Testis (tissue), 2 donors: ENCODE measurements at regions not wholly inside any gene's neighbourhood (a gene's known extent, or its start where the extent isn't known, plus 50 kb on each side); places are given as distances from the start of the nearest gene placed in this dataset.

ENCODE experiments used
- POLR2A ChIP-seq: fragments of 450-650 bp; IDR thresholded peaks from one replicate; pipeline ENCODE4 v1.6.1; 2017; ENCODE audit warnings: antibody characterized with exemption, mild to moderate bottlenecking, moderate library complexity
- TF ChIP-seq, protein P1 (sequence below), 3 experiments: fragments of 450-650 bp in 2 of 3; fragments of 200-600 bp in 1 of 3; sonication (generic) in 1 of 3; IDR thresholded peaks; one replicate each; pipeline ENCODE4 v1.5.1; 2016 to 2019; ENCODE audit warnings: antibody characterized with exemption in 3 of 3, mild to moderate bottlenecking in 2 of 3, moderate library complexity in 1 of 3

DNA sequence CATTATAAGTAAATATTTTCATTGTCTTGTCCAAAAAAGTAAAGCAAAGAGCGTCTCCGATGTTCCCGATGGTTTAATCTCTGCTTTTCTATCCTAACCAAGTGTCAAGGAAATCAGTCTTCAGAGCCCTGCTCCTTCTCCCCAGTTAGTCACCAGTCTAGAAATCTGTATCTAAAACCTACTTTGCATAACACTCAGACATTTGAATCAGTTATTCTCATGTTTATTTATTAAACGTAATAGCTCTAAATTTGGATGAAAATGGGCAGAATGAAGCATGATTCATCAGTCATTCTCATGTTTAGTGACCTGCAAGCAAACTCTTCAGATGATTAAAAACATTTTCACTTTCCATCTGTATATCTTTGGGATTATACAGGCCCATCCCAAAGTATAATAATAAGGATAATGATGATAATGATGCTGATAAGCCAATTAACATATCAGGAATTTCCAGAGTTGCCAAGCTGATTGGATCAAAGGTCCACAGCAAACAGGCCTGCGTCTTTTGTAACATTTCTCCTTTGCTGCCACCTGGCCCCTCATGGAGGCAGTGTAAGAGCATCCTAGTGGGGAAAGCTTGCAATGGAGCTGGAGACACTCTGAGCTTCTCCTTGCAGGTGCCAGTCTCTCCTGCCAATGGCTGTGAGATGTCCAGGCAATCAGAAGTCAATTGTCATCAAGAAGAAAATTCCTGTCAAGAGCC is 273.9 kb downstream of the IGSF11 start:
- TF ChIP-seq, protein P1, sequence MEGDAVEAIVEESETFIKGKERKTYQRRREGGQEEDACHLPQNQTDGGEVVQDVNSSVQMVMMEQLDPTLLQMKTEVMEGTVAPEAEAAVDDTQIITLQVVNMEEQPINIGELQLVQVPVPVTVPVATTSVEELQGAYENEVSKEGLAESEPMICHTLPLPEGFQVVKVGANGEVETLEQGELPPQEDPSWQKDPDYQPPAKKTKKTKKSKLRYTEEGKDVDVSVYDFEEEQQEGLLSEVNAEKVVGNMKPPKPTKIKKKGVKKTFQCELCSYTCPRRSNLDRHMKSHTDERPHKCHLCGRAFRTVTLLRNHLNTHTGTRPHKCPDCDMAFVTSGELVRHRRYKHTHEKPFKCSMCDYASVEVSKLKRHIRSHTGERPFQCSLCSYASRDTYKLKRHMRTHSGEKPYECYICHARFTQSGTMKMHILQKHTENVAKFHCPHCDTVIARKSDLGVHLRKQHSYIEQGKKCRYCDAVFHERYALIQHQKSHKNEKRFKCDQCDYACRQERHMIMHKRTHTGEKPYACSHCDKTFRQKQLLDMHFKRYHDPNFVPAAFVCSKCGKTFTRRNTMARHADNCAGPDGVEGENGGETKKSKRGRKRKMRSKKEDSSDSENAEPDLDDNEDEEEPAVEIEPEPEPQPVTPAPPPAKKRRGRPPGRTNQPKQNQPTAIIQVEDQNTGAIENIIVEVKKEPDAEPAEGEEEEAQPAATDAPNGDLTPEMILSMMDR (IDR thresholded peaks at IDR 0.05) = no peak
- TF ChIP-seq POLR2A = no peak
